GM23338 (cell line): ENCODE measurements at regions not wholly inside any gene's neighbourhood (a gene's known extent, or its start where the extent isn't known, plus 50 kb on each side); places are given as distances from the start of the nearest gene placed in this dataset.

ENCODE experiments used
- ATAC-seq: fragments of 200-7000 bp; cut with Tn5 transposase; 3 replicates; pipeline ENCODE4 v1.9.1; 2020
- DNase-seq: peaks from one replicate; pipeline ENCODE4 v3.0.0-alpha.2; 2015; ENCODE audit warnings: low spot score
- H2AFZ ChIP-seq: fragments of 200-600 bp; sonication (generic); 2 replicates; pipeline ENCODE4 v1.8.0; 2016; ENCODE audit warnings: antibody characterized with exemption, mild to moderate bottlenecking, moderate library complexity
- H3F3A ChIP-seq: fragments of 200-600 bp; sonication (generic); replicated peaks from 2 replicates; pipeline ENCODE4 v1.8.0; 2017; ENCODE audit warnings: antibody characterized with exemption, mixed run types, low read depth
- H3K27ac ChIP-seq: fragments of 200-600 bp; sonication (generic); 2 replicates; pipeline ENCODE4 v1.6.1; 2016; ENCODE audit warnings: low read depth
- H3K27me3 ChIP-seq: fragments of 200-600 bp; sonication (generic); 2 replicates; pipeline ENCODE4 v1.8.0; 2016; ENCODE audit warnings: mild to moderate bottlenecking, mixed run types, moderate library complexity; ENCODE audit not compliant: insufficient read depth
- H3K36me3 ChIP-seq: fragments of 200-600 bp; sonication (generic); 2 replicates; pipeline ENCODE4 v1.8.0; 2016; ENCODE audit warnings: mild to moderate bottlenecking; ENCODE audit not compliant: insufficient read depth
- H3K4me1 ChIP-seq: fragments of 200-600 bp; sonication (generic); 2 replicates; pipeline ENCODE4 v1.8.0; 2016; ENCODE audit warnings: mild to moderate bottlenecking, moderate library complexity; ENCODE audit not compliant: insufficient read depth
- H3K4me2 ChIP-seq: fragments of 200-600 bp; sonication (generic); 2 replicates; pipeline ENCODE4 v1.7.1; 2017; ENCODE audit warnings: mixed run types
- H3K4me3 ChIP-seq: fragments of 200-600 bp; sonication (generic); 2 replicates; pipeline ENCODE4 v1.6.1; 2016; ENCODE audit warnings: mixed run types
- H3K79me2 ChIP-seq: fragments of 200-600 bp; sonication (generic); replicated peaks from 2 replicates; pipeline ENCODE4 v1.8.0; 2017; ENCODE audit warnings: mild to moderate bottlenecking; ENCODE audit not compliant: insufficient read depth
- H3K9me2 ChIP-seq: fragments of 200-600 bp; sonication (generic); 2 replicates; pipeline ENCODE4 v1.8.0; 2017; ENCODE audit not compliant: insufficient read depth
- H4K20me1 ChIP-seq: fragments of 200-600 bp; sonication (generic); replicated peaks from 2 replicates; pipeline ENCODE4 v1.8.0; 2017; ENCODE audit warnings: mild to moderate bottlenecking; ENCODE audit not compliant: insufficient read depth
- H3K27ac Mint-ChIP-seq: 2 replicates; pipeline ENCODE4 v1.8.0; 2020; ENCODE audit warnings: inconsistent platforms, mild to moderate bottlenecking, moderate library complexity, mixed read lengths
- H3K27me3 Mint-ChIP-seq: 3 replicates; pipeline ENCODE4 v1.8.0; 2022; ENCODE audit warnings: low read depth, mild to moderate bottlenecking, moderate library complexity, mixed read lengths, inconsistent platforms; ENCODE audit not compliant: insufficient read depth, poor library complexity
- H3K36me3 Mint-ChIP-seq: 3 replicates; pipeline ENCODE4 v1.8.0; 2021; ENCODE audit warnings: low read depth, mild to moderate bottlenecking, inconsistent platforms, moderate library complexity, mixed read lengths
- H3K4me1 Mint-ChIP-seq: 3 replicates; pipeline ENCODE4 v1.8.0; 2020; ENCODE audit warnings: mild to moderate bottlenecking, inconsistent platforms, mixed read lengths
- H3K4me3 Mint-ChIP-seq: 3 replicates; pipeline ENCODE4 v1.8.0; 2021; ENCODE audit warnings: moderate library complexity, mild to moderate bottlenecking, inconsistent platforms, mixed read lengths
- H3K9me3 Mint-ChIP-seq: 3 replicates; pipeline ENCODE4 v1.8.0; 2020; ENCODE audit warnings: moderate library complexity, mild to moderate bottlenecking, inconsistent platforms, mixed read lengths
- CREB1 ChIP-seq: fragments of 250-450 bp; sonication (Bioruptor Pico); IDR thresholded peaks from 2 replicates; pipeline ENCODE4 v1.5.0; 2020; ENCODE audit warnings: low read depth, mild to moderate bottlenecking, moderate library complexity
- EZH2 ChIP-seq: fragments of 200-600 bp; sonication (generic); IDR thresholded peaks from one replicate; pipeline ENCODE4 v1.8.0; 2017; ENCODE audit warnings: antibody characterized with exemption, mild to moderate bottlenecking, low read depth; ENCODE audit not compliant: unreplicated experiment
- EZH2phosphoT487 ChIP-seq: fragments of 200-600 bp; sonication (generic); IDR thresholded peaks from one replicate; pipeline ENCODE4 v1.8.1; 2018; ENCODE audit warnings: antibody characterized with exemption; ENCODE audit not compliant: unreplicated experiment
- POLR2AphosphoS5 ChIP-seq: IDR thresholded peaks from 2 replicates; pipeline ENCODE4 v1.6.1; 2016; ENCODE audit warnings: antibody characterized with exemption, low read depth
- ZNF114 ChIP-seq: fragments of 250-450 bp; sonication (Bioruptor Pico); IDR thresholded peaks from 2 replicates; pipeline ENCODE4 v1.5.0; 2020; ENCODE audit warnings: mild to moderate bottlenecking, moderate library complexity
- TF ChIP-seq, protein P1 (sequence below): fragments of 250-450 bp; sonication (Bioruptor Pico); IDR thresholded peaks from 2 replicates; pipeline ENCODE4 v1.5.0; 2020; ENCODE audit warnings: mild to moderate bottlenecking, moderate library complexity
- TF ChIP-seq, protein P2 (sequence below): IDR thresholded peaks from one replicate; pipeline ENCODE4 v1.6.1; 2018; ENCODE audit warnings: antibody characterized with exemption; ENCODE audit not compliant: unreplicated experiment
- TF ChIP-seq, protein P3 (sequence below), 2 experiments: fragments of 200-600 bp in 1 of 2; sonication (generic) in 1 of 2; conservative IDR thresholded peaks; 2 replicates each; pipeline versions ENCODE4 v1.5.1 to v1.6.1; 2016 to 2017; ENCODE audit warnings: antibody characterized with exemption in 2 of 2, low read depth in 2 of 2, mild to moderate bottlenecking in 2 of 2, moderate library complexity in 1 of 2
- TF ChIP-seq, protein P4 (sequence below): IDR thresholded peaks from 2 replicates; pipeline ENCODE4 v1.6.1; 2016; ENCODE audit warnings: antibody characterized with exemption

DNA sequence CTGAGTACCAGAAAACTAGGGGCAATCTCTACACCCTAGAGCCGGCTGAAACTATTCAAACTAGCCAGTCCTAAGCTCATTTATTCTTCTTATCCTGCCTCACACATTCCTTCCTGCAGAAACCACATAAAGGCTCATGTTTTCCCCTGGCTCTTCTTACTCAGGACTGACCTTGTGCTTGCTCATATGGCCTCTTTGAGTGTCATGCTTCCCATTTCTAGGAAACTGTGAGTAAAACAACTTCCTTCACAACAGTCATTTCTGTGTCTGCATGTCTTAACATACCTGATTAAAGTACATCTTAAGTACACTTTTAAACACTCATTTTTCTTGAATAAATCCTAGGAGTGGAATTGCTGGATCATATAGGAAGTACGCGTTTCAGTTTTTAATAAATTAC lies 52.3 kb upstream of the KIAA1217 start (continued):
- TF ChIP-seq, protein P1, sequence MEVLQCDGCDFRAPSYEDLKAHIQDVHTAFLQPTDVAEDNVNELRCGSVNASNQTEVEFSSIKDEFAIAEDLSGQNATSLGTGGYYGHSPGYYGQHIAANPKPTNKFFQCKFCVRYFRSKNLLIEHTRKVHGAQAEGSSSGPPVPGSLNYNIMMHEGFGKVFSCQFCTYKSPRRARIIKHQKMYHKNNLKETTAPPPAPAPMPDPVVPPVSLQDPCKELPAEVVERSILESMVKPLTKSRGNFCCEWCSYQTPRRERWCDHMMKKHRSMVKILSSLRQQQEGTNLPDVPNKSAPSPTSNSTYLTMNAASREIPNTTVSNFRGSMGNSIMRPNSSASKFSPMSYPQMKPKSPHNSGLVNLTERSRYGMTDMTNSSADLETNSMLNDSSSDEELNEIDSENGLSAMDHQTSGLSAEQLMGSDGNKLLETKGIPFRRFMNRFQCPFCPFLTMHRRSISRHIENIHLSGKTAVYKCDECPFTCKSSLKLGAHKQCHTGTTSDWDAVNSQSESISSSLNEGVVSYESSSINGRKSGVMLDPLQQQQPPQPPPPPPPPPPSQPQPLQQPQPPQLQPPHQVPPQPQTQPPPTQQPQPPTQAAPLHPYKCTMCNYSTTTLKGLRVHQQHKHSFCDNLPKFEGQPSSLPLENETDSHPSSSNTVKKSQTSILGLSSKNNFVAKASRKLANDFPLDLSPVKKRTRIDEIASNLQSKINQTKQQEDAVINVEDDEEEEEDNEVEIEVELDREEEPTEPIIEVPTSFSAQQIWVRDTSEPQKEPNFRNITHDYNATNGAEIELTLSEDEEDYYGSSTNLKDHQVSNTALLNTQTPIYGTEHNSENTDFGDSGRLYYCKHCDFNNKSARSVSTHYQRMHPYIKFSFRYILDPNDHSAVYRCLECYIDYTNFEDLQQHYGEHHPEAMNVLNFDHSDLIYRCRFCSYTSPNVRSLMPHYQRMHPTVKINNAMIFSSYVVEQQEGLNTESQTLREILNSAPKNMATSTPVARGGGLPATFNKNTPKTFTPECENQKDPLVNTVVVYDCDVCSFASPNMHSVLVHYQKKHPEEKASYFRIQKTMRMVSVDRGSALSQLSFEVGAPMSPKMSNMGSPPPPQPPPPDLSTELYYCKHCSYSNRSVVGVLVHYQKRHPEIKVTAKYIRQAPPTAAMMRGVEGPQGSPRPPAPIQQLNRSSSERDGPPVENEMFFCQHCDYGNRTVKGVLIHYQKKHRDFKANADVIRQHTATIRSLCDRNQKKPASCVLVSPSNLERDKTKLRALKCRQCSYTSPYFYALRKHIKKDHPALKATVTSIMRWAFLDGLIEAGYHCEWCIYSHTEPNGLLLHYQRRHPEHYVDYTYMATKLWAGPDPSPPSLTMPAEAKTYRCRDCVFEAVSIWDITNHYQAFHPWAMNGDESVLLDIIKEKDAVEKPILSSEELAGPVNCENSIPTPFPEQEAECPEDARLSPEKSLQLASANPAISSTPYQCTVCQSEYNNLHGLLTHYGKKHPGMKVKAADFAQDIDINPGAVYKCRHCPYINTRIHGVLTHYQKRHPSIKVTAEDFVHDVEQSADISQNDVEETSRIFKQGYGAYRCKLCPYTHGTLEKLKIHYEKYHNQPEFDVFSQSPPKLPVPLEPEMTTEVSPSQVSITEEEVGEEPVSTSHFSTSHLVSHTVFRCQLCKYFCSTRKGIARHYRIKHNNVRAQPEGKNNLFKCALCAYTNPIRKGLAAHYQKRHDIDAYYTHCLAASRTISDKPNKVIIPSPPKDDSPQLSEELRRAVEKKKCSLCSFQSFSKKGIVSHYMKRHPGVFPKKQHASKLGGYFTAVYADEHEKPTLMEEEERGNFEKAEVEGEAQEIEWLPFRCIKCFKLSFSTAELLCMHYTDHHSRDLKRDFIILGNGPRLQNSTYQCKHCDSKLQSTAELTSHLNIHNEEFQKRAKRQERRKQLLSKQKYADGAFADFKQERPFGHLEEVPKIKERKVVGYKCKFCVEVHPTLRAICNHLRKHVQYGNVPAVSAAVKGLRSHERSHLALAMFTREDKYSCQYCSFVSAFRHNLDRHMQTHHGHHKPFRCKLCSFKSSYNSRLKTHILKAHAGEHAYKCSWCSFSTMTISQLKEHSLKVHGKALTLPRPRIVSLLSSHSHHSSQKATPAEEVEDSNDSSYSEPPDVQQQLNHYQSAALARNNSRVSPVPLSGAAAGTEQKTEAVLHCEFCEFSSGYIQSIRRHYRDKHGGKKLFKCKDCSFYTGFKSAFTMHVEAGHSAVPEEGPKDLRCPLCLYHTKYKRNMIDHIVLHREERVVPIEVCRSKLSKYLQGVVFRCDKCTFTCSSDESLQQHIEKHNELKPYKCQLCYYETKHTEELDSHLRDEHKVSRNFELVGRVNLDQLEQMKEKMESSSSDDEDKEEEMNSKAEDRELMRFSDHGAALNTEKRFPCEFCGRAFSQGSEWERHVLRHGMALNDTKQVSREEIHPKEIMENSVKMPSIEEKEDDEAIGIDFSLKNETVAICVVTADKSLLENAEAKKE (CRISPR knock-in tag), result no peak
- TF ChIP-seq, protein P2, sequence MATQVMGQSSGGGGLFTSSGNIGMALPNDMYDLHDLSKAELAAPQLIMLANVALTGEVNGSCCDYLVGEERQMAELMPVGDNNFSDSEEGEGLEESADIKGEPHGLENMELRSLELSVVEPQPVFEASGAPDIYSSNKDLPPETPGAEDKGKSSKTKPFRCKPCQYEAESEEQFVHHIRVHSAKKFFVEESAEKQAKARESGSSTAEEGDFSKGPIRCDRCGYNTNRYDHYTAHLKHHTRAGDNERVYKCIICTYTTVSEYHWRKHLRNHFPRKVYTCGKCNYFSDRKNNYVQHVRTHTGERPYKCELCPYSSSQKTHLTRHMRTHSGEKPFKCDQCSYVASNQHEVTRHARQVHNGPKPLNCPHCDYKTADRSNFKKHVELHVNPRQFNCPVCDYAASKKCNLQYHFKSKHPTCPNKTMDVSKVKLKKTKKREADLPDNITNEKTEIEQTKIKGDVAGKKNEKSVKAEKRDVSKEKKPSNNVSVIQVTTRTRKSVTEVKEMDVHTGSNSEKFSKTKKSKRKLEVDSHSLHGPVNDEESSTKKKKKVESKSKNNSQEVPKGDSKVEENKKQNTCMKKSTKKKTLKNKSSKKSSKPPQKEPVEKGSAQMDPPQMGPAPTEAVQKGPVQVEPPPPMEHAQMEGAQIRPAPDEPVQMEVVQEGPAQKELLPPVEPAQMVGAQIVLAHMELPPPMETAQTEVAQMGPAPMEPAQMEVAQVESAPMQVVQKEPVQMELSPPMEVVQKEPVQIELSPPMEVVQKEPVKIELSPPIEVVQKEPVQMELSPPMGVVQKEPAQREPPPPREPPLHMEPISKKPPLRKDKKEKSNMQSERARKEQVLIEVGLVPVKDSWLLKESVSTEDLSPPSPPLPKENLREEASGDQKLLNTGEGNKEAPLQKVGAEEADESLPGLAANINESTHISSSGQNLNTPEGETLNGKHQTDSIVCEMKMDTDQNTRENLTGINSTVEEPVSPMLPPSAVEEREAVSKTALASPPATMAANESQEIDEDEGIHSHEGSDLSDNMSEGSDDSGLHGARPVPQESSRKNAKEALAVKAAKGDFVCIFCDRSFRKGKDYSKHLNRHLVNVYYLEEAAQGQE, result no peak

DNA sequence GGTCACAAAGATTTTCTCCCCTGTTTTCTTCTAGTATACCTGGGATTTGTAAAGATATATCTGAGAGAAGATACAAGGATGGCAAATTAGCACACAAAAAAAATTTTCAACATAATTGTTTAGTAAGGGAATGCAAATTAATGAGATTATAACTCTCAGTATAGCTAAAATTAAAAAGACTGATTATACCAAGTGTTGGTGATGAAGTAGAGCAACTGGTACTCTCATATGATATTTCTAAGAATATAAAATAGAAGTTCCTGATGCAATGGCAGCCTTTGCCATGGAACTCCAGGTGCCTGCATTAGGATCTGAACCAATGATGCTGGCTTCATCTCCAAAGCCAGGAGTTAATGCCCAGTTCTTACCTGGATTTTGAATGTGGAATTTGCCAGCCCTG lies 51.4 kb upstream of the KIAA1217 start:
- Mint-ChIP-seq H3K4me1 (no peaks in the 10 kb centered on the region), H3K27me3 (no peaks in the 10 kb centered on the region), H3K4me3 (no peak overlapping the region), H3K27ac (no peak overlapping the region), H3K9me3 (no peaks in the 10 kb centered on the region; the same call in 2 of the 3 replicates), H3K36me3 (no peaks in the 10 kb centered on the region)
- H3K27ac ChIP-seq, result no peak overlapping the region
- H2AFZ ChIP-seq, result no peak overlapping the region
- no peak overlapping the region for H3K4me3 ChIP-seq
- H3K36me3 ChIP-seq, result no peaks in the 10 kb centered on the region
- no peaks in the 10 kb centered on the region for H3F3A ChIP-seq
- DNase-seq, result no peak
- H4K20me1 ChIP-seq, result no peaks in the 10 kb centered on the region
- H3K4me1 ChIP-seq, result no peaks in the 10 kb centered on the region
- ATAC-seq, result no peak
- H3K79me2 ChIP-seq, result no peaks in the 10 kb centered on the region
- no peaks in the 10 kb centered on the region for H3K27me3 ChIP-seq
- no peak overlapping the region for H3K4me2 ChIP-seq
- H3K9me2 ChIP-seq, result no peaks in the 10 kb centered on the region
- TF ChIP-seq, protein P3, sequence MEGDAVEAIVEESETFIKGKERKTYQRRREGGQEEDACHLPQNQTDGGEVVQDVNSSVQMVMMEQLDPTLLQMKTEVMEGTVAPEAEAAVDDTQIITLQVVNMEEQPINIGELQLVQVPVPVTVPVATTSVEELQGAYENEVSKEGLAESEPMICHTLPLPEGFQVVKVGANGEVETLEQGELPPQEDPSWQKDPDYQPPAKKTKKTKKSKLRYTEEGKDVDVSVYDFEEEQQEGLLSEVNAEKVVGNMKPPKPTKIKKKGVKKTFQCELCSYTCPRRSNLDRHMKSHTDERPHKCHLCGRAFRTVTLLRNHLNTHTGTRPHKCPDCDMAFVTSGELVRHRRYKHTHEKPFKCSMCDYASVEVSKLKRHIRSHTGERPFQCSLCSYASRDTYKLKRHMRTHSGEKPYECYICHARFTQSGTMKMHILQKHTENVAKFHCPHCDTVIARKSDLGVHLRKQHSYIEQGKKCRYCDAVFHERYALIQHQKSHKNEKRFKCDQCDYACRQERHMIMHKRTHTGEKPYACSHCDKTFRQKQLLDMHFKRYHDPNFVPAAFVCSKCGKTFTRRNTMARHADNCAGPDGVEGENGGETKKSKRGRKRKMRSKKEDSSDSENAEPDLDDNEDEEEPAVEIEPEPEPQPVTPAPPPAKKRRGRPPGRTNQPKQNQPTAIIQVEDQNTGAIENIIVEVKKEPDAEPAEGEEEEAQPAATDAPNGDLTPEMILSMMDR (conservative IDR thresholded peaks at IDR 0.05; ENCODE audit: low read depth in 2 of 2), result no peak
- no peak for TF ChIP-seq EZH2phosphoT487
- TF ChIP-seq ZNF114 (CRISPR knock-in tag), result no peak
- TF ChIP-seq POLR2AphosphoS5, result no peak
- TF ChIP-seq CREB1 (CRISPR knock-in tag), result no peak
- TF ChIP-seq, protein P2, result no peak
- TF ChIP-seq EZH2, result no peak
- TF ChIP-seq, protein P4, sequence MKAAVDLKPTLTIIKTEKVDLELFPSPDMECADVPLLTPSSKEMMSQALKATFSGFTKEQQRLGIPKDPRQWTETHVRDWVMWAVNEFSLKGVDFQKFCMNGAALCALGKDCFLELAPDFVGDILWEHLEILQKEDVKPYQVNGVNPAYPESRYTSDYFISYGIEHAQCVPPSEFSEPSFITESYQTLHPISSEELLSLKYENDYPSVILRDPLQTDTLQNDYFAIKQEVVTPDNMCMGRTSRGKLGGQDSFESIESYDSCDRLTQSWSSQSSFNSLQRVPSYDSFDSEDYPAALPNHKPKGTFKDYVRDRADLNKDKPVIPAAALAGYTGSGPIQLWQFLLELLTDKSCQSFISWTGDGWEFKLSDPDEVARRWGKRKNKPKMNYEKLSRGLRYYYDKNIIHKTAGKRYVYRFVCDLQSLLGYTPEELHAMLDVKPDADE, result no peak
